T47D (cell line): ENCODE measurements at regions not wholly inside any gene's neighbourhood (a gene's known extent, or its start where the extent isn't known, plus 50 kb on each side); places are given as distances from the start of the nearest gene placed in this dataset.

Experiments used
- DNase-seq, 2 experiments: peaks; one replicate each; pipeline versions ENCODE4 v3.0.0 to v3.0.0-alpha.2; 2011 to 2012; ENCODE audit warnings: low read depth in 1 of 2, low spot score in 1 of 2
- JUND ChIP-seq: IDR thresholded peaks from 2 replicates; pipeline ENCODE4 v1.6.1; 2012; ENCODE audit warnings: low read depth
- in situ Hi-C: cut with HindIII; loops from 2 replicates; pipeline ENCODE4 v1.10.0; 2016; ENCODE audit warnings: low sequenced_read_pairs, low pct_unique_long_range_greater_than_20kb

DNA sequence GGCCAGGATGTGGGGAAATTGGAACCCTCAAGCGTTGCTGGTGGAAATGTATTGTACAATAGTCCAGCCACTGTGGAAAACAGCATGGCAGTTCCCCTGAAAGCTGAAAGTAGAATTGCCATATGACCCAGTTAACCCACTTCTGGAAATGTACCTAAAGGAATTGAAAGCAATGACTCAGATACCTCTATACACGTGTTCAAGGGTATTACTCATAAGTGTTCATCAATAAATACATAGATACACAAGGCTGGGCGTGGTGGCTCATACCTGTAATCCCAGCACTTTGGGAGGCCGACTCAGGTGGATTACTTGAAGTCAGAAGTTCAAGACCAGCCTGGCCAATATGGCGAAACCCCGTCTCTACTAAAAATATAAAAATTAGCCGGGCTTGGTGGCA, 71.9 kb upstream of the IRS2 start:
- DNase-seq = no peak
- no peak for TF ChIP-seq JUND
- in situ Hi-C loops = no loop called here

- no peak for TF ChIP-seq JUND
- in situ Hi-C loops = no loop called here
- DNase-seq = no peak
Observed at GRCh38 chr13:109857803-109858202, 71.4 kb upstream of the IRS2 start.

- in situ Hi-C loops = no loop called here
- no peak for TF ChIP-seq JUND
- no peak for DNase-seq
Observed at GRCh38 chr13:109857325-109857724, 70.9 kb upstream of the IRS2 start.

DNA sequence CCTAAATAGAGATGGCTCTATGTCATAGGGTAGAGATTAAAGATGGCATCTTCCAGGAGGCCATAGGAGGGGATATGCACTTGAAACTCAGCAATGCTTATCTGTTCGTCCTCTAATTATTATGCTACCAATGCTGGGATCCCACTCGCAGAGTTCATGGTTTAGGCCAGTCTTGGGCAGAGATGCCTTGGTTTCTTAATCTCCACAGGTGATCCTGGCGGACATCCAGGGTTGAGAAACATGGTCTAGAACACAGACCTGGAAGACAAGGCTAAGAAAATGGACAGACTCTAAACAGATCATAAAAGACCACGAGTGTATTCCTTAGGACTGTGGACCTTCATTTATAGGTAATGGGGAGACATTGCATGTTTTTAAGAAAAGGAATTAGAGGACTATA, 70.0 kb upstream of the IRS2 start:
- TF ChIP-seq JUND = no peak
- in situ Hi-C loops = no loop called here
- no peak for DNase-seq

DNA sequence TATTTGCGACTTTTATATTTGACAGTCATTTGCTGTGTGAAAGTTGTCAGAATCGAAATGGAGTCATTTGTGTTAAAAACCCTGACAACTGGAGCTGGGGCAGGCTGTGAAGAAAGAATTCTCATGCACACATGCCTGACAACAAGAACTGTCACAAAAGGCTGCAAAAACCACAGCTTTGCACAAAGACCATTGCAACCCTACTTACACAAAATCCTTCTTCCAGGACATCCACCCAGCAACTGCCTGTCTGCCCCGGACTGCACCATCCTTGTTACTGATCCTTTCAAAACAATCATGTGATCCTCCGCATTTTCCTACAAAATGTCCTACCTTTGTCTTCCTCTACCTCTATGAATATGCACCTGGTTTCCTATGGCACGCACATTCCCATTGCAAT, 66.8 kb upstream of the IRS2 start:
- in situ Hi-C loops = no loop called here
- DNase-seq = no peak
- TF ChIP-seq JUND = no peak

GRCh38 chr13:109846185-109846584, 59.8 kb upstream of the IRS2 start:
- in situ Hi-C loops = no loop called here
- TF ChIP-seq JUND = no peak
- no peak for DNase-seq

- TF ChIP-seq JUND = no peak
- peak in 1 of 2 experiments; percentile 16 for DNase-seq
- in situ Hi-C loops = no loop called here
Observed at GRCh38 chr13:109844396-109844795, 58.0 kb upstream of the IRS2 start.

DNA sequence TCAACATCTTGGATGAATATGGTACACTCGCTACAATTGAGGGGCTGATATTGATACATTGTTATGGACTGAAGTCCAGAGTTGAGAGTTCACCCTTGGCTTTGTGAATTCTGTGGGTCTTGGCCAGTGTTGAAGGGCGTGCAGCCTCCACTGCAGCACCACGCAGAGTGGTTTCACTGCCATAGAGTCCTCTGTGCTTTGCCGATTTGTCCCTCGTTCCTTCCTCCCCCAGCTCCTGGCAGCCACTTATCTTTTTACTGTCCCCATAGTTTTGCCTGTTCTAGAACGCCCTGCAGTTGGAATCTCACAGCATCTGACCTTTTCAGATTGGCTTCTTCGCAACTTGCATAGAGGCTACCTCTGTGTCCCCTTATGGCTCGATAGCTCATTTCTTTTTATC, 57.3 kb upstream of the IRS2 start:
- no peak for DNase-seq
- no peak for TF ChIP-seq JUND
- in situ Hi-C loops = no loop called here

DNA sequence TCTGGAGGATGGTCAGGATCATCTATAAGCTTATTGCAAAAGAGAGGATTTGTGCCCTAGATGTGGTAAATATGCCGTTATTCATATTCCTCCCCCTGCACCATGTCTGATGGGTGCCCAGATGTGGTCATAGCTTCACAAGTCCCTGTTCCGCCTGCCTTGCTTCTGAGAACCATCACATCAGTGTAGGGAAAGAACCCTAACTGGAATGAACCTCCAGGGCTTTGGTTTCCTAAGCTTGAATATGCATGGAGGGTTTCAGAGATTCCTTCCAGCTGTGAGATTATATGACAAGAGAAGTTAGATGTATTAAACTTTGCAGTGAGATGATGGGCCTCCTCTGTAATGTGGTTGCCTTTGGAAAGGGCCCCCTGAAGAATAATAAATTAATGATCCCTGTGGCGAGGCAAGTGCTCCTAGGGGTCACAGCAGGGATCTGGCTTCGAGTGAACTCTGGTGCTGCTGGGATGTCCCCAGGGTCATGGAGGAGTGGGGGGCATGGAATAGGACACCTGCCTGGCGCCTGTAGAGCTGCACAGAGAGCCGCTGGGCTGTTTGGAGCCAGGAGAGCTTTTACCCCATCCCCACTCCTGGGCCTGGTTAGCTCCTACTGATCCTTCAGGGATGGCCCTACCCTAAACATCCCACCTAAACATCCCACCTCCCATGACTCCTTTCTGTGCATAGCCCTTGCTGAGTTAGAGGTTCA, 56.0 kb upstream of the IRS2 start:
- in situ Hi-C loops = no loop called here
- DNase-seq = no peak

DNA sequence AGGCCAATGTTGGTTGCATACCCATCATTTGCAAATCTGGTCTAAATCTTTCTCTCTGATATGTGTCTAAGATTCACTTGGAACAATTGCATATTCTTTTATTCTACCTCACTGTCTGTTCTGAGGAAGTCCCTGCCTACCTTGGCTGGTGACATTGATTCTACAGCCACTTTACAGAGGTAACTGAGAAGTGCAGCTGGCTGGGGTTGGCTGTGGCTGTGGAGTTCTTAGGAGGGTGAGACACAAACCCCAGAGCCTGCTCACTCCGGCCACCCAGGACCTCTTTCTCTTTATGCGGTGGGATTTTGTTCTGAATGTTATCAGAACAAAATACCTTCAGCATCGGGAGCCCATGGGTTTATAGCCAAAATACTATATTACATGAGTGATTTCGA, 54.5 kb upstream of the IRS2 start:
- in situ Hi-C loops = no loop called here
- TF ChIP-seq JUND = no peak
- DNase-seq = no peak

More for the DNA sequence above, 56.0 kb upstream of the IRS2 start:
- no peak for TF ChIP-seq JUND

DNA sequence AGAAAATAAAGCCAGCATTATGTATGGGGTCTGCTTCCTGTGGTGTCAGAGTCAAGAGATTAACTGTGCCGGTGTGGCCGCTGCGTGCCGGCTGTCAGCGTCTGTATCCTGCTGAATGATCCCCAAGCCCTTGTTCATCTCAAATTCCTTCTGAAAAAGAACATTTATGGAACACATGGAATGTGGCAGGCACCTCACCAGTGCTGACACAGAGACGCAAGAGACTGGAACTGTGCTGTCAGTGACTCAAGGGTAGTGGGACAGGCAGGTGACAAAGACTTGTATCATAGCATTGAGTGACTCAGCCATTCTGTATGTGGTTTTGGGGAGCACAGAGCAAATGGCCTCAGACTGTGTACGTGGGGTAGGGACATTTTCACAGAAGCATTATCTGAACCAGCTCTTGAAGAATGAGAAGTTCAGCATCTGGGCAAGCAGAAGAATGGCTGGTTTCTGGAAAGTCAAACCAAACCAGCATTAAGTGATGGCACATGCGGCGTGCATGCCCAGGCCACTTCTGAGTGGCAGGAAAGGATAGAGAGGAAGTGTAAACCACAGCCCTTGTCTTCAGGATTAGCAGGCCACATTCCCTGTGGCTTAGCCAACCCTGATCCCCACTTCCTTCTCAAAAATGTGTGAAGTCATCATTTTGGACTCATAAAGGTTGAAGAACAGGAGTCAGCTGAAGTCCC, 54.0 kb upstream of the IRS2 start:
- no peak for DNase-seq
- in situ Hi-C loops = no loop called here
- TF ChIP-seq JUND = no peak

- in situ Hi-C loops = no loop called here
- no peak for TF ChIP-seq JUND
- DNase-seq = no peak
Observed at GRCh38 chr13:109836629-109837607, 50.5 kb upstream of the IRS2 start.
